ENCODE measurements at regions not wholly inside any gene's neighbourhood (a gene's known extent, or its start where the extent isn't known, plus 50 kb on each side); places are given as distances from the start of the nearest gene placed in this dataset.

GRCh38 chr12:42846782-42847181, 257.2 kb upstream of the PRICKLE1 start:
- TF ChIP-seq, protein P1, sequence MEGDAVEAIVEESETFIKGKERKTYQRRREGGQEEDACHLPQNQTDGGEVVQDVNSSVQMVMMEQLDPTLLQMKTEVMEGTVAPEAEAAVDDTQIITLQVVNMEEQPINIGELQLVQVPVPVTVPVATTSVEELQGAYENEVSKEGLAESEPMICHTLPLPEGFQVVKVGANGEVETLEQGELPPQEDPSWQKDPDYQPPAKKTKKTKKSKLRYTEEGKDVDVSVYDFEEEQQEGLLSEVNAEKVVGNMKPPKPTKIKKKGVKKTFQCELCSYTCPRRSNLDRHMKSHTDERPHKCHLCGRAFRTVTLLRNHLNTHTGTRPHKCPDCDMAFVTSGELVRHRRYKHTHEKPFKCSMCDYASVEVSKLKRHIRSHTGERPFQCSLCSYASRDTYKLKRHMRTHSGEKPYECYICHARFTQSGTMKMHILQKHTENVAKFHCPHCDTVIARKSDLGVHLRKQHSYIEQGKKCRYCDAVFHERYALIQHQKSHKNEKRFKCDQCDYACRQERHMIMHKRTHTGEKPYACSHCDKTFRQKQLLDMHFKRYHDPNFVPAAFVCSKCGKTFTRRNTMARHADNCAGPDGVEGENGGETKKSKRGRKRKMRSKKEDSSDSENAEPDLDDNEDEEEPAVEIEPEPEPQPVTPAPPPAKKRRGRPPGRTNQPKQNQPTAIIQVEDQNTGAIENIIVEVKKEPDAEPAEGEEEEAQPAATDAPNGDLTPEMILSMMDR (conservative IDR thresholded peaks at IDR 0.05; ENCODE audit: low read length): no peak
- H3K79me2 ChIP-seq (ENCODE audit: insufficient read depth, low read length): no peaks in the 10 kb centered on the region
- H3K4me3 ChIP-seq (ENCODE audit: low read length, poor library complexity, severe bottlenecking): no peak overlapping the region
- H3F3A ChIP-seq (ENCODE audit: low read depth): no peaks in the 10 kb centered on the region
- no peak overlapping the region for H2AFZ ChIP-seq (ENCODE audit: low read length)
- no peaks in the 10 kb centered on the region for H3K9me3 ChIP-seq (ENCODE audit: insufficient read depth, low read depth, low read length)
- H3K4me1 ChIP-seq (ENCODE audit: insufficient read depth, low read length, poor library complexity, severe bottlenecking): no peaks in the 10 kb centered on the region
- H3K9me2 ChIP-seq (replicated peaks; ENCODE audit: low read depth, low read length): no peaks in the 10 kb centered on the region
- no peak overlapping the region for H3K9ac ChIP-seq (ENCODE audit: low read depth, low read length, poor library complexity, severe bottlenecking)
- no peak overlapping the region for H3K4me2 ChIP-seq (ENCODE audit: low read depth, low read length, poor library complexity, severe bottlenecking)
- H4K20me1 ChIP-seq (ENCODE audit: insufficient read depth, low read length, poor library complexity, severe bottlenecking): no peaks in the 10 kb centered on the region
- H3K27me3 ChIP-seq (ENCODE audit: insufficient read depth, low read length, poor library complexity, severe bottlenecking): no peaks in the 10 kb centered on the region
- no peaks in the 10 kb centered on the region for H3K36me3 ChIP-seq (ENCODE audit: insufficient read depth, low read length)

- no peak overlapping the region for H3K4me2 ChIP-seq (ENCODE audit: low read depth, low read length, poor library complexity, severe bottlenecking)
- H3F3A ChIP-seq (ENCODE audit: low read depth): no peaks in the 10 kb centered on the region
- no peaks in the 10 kb centered on the region for H3K9me2 ChIP-seq (replicated peaks; ENCODE audit: low read depth, low read length)
- H3K4me3 ChIP-seq (ENCODE audit: low read length, poor library complexity, severe bottlenecking): no peak overlapping the region
- no peaks in the 10 kb centered on the region for H3K4me1 ChIP-seq (ENCODE audit: insufficient read depth, low read length, poor library complexity, severe bottlenecking)
- H3K27me3 ChIP-seq (ENCODE audit: insufficient read depth, low read length, poor library complexity, severe bottlenecking): no peaks in the 10 kb centered on the region
- no peaks in the 10 kb centered on the region for H4K20me1 ChIP-seq (ENCODE audit: insufficient read depth, low read length, poor library complexity, severe bottlenecking)
- no peaks in the 10 kb centered on the region for H3K79me2 ChIP-seq (ENCODE audit: insufficient read depth, low read length)
- TF ChIP-seq, protein P1 (conservative IDR thresholded peaks at IDR 0.05; ENCODE audit: low read length): no peak
- no peak for TF ChIP-seq EZH2phosphoT487 (IDR thresholded peaks at IDR 0.05; ENCODE audit: borderline replicate concordance)
- H3K9ac ChIP-seq (ENCODE audit: low read depth, low read length, poor library complexity, severe bottlenecking): no peak overlapping the region
- no peak overlapping the region for H2AFZ ChIP-seq (ENCODE audit: low read length)
- no peaks in the 10 kb centered on the region for H3K36me3 ChIP-seq (ENCODE audit: insufficient read depth, low read length)
- H3K9me3 ChIP-seq (ENCODE audit: insufficient read depth, low read depth, low read length): no peaks in the 10 kb centered on the region
Observed at GRCh38 chr12:42834062-42834461, 244.5 kb upstream of the PRICKLE1 start.

DNA sequence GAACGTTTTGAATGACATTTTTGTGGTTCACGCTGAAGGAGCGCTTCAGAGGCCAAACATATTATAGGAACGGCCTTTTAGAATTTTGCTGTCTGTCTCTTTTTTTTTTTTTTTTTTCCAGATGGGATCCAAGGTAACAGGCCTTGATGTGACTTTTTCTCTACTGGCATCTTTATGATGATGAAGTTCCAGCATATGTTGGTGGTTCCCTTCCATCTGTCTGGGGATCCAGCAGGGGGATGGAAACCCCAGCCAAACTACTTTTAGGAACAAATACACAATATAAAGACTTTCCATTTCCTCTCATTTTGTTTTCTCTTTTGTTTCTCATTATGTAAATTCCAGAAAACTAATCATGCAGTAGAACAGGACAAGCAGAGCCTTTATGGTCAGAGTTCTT, 239.3 kb upstream of the PRICKLE1 start:
- H4K20me1 ChIP-seq (ENCODE audit: insufficient read depth, low read length, poor library complexity, severe bottlenecking): no peaks in the 10 kb centered on the region

More for the DNA sequence above, 239.3 kb upstream of the PRICKLE1 start:
- Histone ChIP-seq H3K4me2 (ENCODE audit: low read depth, low read length, poor library complexity, severe bottlenecking) (no peak overlapping the region), H3K9ac (ENCODE audit: low read depth, low read length, poor library complexity, severe bottlenecking) (no peak overlapping the region), H3K9me2 (replicated peaks; ENCODE audit: low read depth, low read length) (no peaks in the 10 kb centered on the region), H3K27me3 (ENCODE audit: insufficient read depth, low read length, poor library complexity, severe bottlenecking) (no peaks in the 10 kb centered on the region), H3K4me1 (ENCODE audit: insufficient read depth, low read length, poor library complexity, severe bottlenecking) (no peaks in the 10 kb centered on the region), H3F3A (ENCODE audit: low read depth) (no peaks in the 10 kb centered on the region), H3K36me3 (ENCODE audit: insufficient read depth, low read length) (no peaks in the 10 kb centered on the region), H3K79me2 (ENCODE audit: insufficient read depth, low read length) (no peaks in the 10 kb centered on the region), H2AFZ (ENCODE audit: low read length) (no peak overlapping the region), H3K4me3 (ENCODE audit: low read length, poor library complexity, severe bottlenecking) (no peak overlapping the region), H3K9me3 (ENCODE audit: insufficient read depth, low read depth, low read length) (no peaks in the 10 kb centered on the region)
- no peak for TF ChIP-seq EZH2phosphoT487 (IDR thresholded peaks at IDR 0.05; ENCODE audit: borderline replicate concordance)
- TF ChIP-seq, protein P1 (conservative IDR thresholded peaks at IDR 0.05; ENCODE audit: low read length): no peak
